ENCODE measurements at regions not wholly inside any gene's neighbourhood (a gene's known extent, or its start where the extent isn't known, plus 50 kb on each side); places are given as distances from the start of the nearest gene placed in this dataset.

DNA sequence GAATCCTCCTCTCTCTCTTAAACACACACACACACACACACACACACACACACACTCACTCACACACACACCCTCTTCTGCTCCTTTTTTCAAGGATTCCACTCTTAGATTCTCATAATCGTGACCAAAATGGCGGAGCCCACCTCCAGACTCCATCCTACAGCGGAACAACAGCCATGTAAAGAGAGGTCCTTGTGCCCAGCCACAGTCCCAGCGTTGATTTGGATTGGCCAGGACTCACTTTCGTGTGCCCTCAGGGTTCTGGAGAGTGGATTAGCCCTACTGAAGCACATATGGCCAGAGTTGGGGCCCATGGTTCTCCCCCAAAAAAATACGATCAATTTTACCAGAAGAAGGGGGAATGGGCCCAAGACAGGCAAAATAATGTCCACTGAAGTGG is 90.2 kb upstream of the SMNDC1 start:
- no peak for TF ChIP-seq JUND (IDR thresholded peaks at IDR 0.05; ENCODE audit: low read depth)
- no peak for DNase-seq (ENCODE audit: low read depth in 1 of 2, low spot score in 1 of 2)
- in situ Hi-C loops (cut with HindIII; ENCODE audit: low pct_unique_long_range_greater_than_20kb, low sequenced_read_pairs), result no loop called here

DNA sequence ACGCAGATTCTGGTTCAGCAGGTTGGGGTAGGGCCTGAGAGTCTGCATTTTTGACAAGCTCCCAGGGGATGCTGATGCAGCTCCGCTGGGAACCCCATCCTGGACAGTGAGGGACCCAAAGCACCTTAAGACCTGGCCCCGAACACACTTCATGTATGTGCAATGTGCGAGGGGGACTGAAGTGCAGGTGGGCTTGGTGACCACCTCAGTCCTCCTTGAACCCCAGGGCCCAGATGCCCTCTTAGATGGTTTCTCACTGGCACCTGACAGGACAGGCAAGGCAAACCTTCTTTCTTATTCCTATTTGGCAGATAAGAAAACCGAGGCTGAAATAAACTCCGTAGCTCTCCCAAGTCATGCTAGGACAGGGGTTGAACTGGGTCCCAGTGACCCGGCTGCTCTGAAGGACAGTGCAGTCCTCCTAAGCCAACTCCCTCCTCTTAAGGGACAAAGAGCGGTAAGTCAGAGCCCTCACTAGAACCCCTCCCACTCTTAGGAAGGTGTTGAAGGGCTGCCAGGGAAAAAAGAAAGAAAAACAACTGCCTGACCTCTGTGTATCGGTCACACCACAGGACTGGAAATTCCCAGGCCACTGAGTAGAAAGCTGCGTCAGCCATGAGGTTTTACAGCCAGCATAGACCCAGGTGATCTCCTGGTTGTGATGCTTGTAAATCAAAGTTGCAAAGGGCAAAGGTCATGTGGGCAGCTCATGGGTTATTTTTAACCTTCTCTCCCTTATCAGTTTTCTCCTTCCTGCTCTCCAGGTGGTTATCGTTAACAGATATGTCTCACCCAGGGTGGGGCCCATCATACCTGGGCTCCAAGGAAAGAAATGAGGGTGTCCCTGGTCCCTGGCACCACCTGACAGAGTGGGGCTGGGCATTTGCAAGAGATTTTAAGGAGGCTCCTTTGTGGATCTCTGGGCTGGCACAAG is 90.9 kb upstream of the SMNDC1 start:
- DNase-seq (ENCODE audit: low read depth in 1 of 2, low spot score in 1 of 2), result peak in 1 of 2 experiments; percentile 41
- in situ Hi-C loops (cut with HindIII; ENCODE audit: low pct_unique_long_range_greater_than_20kb, low sequenced_read_pairs), result no loop called here
- TF ChIP-seq JUND (IDR thresholded peaks at IDR 0.05; ENCODE audit: low read depth), result no peak

DNA sequence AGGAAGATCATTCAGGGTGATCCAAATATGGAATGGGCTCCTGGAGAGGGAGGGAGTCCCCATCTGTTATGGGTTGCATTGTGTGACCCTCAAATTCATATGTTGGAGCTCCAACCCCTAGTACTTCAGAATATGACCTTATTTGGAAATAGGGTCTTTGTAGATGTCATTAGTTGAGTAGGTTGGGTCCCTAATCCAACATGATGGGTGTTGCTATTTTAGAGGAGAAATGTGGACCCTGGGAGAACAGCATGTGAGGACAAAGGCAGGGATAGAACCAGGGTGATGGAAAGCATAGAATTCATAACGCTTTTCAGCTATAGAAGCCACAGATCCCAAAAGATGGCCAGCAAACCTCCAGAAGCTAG is 91.5 kb upstream of the SMNDC1 start:
- TF ChIP-seq JUND (IDR thresholded peaks at IDR 0.05; ENCODE audit: low read depth), result no peak
- in situ Hi-C loops (cut with HindIII; ENCODE audit: low pct_unique_long_range_greater_than_20kb, low sequenced_read_pairs), result no loop called here
- no peak for DNase-seq (ENCODE audit: low read depth in 1 of 2, low spot score in 1 of 2)

DNA sequence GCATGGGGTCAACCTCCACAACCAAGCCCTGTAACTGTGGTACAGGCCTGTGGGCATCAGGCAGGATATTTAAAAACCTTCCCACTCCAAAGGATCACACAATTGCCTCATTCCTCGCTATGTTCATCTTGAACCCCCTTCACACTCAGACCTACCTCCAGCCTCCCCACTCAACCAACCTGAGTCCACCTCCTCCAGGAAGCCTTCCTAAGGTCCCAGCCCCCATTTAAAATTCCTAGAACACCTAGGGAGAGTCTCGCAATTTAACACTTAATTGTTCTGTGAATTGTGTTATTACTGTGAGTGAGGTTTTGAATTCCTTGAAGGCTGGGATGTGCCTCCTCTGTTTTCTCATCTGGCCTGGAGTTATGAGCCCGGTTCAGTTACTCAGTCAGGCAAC is 93.1 kb upstream of the SMNDC1 start:
- no peak for TF ChIP-seq JUND (IDR thresholded peaks at IDR 0.05; ENCODE audit: low read depth)
- no peak for DNase-seq (ENCODE audit: low read depth in 1 of 2, low spot score in 1 of 2)
- in situ Hi-C loops (cut with HindIII; ENCODE audit: low pct_unique_long_range_greater_than_20kb, low sequenced_read_pairs), result no loop called here

DNA sequence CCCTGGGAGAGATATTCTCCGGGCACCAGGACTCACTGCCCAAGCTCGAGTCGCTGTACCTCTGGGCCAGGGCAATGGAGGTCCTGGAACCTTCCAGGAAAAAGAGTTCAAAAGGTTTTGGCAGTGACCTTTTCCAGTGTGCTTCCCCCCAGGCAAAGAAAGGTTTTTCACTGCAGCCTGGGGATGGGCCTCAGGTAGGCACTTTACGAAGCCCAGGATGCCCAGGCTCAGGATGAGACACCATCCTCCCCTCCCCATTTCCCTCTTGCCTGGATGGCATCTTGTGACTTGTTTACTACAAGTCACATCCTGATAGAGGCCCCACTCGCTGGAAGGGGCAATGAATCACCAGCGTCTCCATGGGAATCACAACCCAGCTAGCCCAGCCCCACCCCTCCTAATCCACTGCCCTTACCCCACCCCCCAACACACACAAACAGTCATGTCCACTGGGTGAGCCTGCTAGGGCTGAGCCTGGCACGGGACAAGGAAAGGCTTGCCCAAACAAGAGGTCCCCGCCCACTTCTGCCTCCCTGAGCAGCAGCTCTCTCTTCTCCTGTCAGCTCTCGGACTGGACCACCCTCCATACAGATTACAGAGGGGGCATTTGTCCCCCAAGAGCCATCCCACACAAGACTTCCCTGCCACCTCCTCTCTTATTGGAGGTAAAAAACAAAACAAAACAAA is 93.8 kb upstream of the SMNDC1 start:
- in situ Hi-C loops (cut with HindIII; ENCODE audit: low pct_unique_long_range_greater_than_20kb, low sequenced_read_pairs), result no loop called here
- DNase-seq (ENCODE audit: low read depth in 1 of 2, low spot score in 1 of 2), result peak in 1 of 2 experiments; percentile 71
- no peak for TF ChIP-seq JUND (IDR thresholded peaks at IDR 0.05; ENCODE audit: low read depth)

DNA sequence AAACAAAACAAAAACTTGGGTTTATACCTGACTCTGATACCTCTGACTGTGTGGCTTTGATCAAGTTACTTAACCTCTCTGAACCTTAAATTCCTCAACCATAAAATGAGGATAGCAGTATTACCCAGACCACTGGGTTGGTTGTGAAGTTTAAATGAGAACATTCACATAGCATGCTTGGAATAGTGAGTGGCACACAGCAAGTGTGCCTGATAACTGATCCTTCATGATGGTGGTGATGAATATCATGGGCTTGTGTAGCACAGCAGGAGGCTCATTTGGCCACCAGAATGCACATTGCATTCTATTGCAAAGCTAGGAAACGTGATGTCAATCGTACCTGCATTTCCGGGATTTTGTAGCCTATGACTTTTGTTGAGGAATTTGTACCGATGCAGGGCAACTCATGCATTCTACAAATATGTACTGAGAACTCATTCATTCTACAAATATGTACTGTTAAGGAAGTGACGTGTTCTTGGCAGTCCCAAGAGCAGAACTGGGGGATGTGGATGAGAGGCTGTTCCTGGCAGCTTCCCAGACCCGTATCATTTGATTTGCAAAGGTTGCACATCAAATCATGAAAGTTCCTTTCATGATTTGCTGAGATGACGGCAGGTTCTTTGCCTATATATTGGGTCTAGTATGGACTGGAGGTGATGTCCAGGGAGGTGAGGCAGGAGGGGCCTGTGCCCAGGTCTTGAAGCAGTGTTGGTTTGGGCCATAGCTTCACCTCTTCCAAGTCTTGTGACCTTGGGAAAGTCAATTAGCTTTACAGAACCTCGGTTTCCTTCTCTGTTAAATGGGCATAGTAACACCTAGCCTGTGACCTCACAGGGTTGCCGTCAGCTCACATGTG is 94.6 kb upstream of the SMNDC1 start:
- in situ Hi-C loops (cut with HindIII; ENCODE audit: low pct_unique_long_range_greater_than_20kb, low sequenced_read_pairs), result no loop called here
- no peak for TF ChIP-seq JUND (IDR thresholded peaks at IDR 0.05; ENCODE audit: low read depth)
- DNase-seq (ENCODE audit: low read depth in 1 of 2, low spot score in 1 of 2), result peak in 1 of 2 experiments; percentile 44

DNA sequence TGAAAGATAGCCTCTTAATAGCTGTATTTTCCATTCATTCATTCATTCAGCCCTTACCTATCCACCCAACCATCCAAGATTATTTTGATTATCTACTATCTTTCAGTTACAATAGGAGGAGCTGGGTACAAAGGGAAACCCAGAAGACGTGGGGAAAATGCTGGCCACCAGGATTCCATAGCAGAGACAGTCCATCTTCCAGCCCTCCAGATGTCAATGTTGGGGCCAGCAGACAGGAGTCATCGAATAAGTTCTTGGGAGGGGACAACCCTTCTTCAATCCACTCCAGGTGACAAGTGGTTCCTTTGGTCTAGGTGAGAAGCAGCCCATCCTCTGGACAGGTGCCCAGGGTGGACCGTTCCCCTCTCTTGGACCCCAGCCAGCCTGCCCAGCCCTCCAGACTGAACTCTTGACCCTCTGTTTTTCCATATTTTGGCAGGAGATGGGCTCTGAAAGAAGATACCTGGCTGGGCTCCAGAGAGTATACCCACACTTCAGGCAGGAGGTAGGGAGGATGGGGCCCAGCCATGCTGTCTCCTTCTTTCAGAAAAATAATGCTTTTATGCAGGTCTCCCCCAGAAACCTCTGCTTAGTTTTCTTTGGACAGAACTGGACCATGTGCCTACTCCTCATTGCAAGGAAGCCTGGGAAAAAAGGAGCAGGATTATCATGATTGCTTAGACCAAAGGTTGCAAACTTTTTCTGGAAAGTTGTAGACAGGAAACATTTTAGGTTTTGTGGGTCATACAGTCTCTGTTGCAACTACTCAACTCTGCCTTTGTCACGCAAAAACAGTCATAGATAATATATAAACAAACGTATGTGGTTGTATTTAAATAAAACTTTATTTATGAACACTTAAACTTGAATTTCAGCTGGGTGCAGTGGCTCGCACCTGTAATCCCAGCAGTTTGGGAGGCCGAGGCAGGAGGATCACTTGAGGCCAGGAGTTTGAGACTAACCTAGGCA is 95.5 kb upstream of the SMNDC1 start:
- in situ Hi-C loops (cut with HindIII; ENCODE audit: low pct_unique_long_range_greater_than_20kb, low sequenced_read_pairs), result no loop called here
- no peak for TF ChIP-seq JUND (IDR thresholded peaks at IDR 0.05; ENCODE audit: low read depth)
- DNase-seq (ENCODE audit: low read depth in 1 of 2, low spot score in 1 of 2), result no peak

DNA sequence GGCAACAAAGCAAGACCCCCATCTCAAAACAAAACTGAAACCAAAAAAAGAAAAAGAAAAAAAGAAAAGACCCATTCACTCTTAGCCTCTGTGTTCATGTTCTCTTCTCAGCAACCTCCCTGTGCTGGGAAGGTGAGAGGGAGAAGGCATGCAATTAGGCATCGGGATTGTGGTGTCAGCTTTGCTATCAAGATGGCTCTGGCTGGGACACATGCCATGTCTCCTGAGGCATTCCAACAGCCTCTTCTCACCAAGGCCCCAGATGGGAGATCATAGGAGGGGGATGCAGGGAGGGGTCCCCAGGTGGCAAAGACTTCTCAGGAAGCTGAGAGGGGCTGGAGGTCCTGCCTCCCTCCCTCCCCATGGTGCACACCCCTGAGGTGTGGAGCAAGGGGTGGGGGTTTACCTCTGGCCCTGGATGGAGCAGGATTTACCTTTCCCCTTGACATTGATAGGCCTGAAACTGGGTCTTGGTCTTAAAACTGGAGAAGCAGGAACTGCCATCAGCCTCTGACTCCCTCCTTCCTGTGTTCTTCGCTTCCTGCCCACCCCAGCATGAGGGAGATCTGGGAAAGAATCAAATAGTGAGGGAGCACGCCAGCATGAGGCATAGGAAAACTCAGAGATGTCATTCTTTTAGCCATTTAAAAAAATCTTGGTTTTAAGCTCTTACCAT is 96.2 kb upstream of the DUSP5 start:
- no peak for TF ChIP-seq JUND (IDR thresholded peaks at IDR 0.05; ENCODE audit: low read depth)
- DNase-seq (ENCODE audit: low read depth in 1 of 2, low spot score in 1 of 2), result no peak
- in situ Hi-C loops (cut with HindIII; ENCODE audit: low pct_unique_long_range_greater_than_20kb, low sequenced_read_pairs), result no loop called here

DNA sequence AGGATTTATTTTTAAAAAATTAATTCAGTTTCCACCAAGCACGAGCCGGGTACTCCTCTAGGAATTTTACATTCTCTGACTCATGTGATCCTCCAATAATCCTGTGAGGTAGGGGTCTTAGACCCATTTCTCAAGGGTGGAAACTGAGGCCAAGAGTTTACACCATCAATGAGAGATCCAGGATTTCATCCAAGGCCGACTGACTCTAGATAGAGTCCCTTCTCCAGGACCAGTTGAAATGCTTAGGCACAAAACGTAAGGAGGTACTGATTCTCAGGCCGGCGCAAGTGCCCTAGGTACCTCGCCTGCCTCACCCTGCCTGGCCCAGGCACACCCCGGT is 95.7 kb upstream of the DUSP5 start:
- TF ChIP-seq JUND (IDR thresholded peaks at IDR 0.05; ENCODE audit: low read depth), result no peak
- DNase-seq (ENCODE audit: low read depth in 1 of 2, low spot score in 1 of 2), result no peak
- in situ Hi-C loops (cut with HindIII; ENCODE audit: low pct_unique_long_range_greater_than_20kb, low sequenced_read_pairs), result no loop called here

DNA sequence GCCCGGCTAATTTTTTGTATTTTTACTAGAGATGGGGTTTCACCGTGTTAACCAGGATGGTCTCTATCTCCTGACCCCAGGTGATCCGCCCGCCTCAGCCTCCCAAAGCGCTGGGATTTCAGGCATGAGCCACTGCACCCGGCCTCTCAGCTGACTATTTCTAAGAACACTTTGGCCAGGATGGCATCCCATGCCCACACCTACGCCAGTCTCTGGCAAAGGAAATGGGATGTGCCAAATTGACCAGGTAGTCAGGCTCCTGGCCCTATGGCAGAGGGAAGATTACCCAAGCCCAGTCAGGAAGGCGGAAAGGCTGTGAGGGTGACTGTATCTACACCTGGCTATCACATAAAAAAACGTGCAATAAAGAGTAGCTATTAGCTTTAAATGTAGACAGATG is 94.1 kb upstream of the DUSP5 start:
- no peak for DNase-seq (ENCODE audit: low read depth in 1 of 2, low spot score in 1 of 2)
- TF ChIP-seq JUND (IDR thresholded peaks at IDR 0.05; ENCODE audit: low read depth), result no peak
- in situ Hi-C loops (cut with HindIII; ENCODE audit: low pct_unique_long_range_greater_than_20kb, low sequenced_read_pairs), result no loop called here

DNA sequence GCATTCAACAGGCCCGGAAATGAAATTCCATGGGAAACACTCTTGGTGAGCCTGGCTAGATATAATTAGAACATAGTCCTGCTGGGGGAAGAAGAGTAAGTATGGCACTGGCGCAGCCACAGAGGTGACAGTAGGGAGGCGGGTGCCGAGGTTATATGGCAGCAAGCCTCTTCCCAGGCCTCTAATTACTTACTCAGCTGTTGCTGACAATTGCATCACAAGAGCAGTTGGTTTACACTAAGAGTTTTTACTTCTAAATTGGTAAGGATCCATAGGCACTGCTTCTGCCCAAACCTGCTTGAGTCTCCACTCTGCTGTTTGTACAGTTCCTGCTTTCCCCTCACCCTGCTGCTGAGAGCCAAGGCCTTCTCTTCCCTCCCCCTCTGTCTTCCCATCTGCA is 93.3 kb upstream of the DUSP5 start:
- in situ Hi-C loops (cut with HindIII; ENCODE audit: low pct_unique_long_range_greater_than_20kb, low sequenced_read_pairs), result no loop called here
- DNase-seq (ENCODE audit: low read depth in 1 of 2, low spot score in 1 of 2), result no peak
- TF ChIP-seq JUND (IDR thresholded peaks at IDR 0.05; ENCODE audit: low read depth), result no peak
